RWPE2 (cell line): ENCODE measurements at regions not wholly inside any gene's neighbourhood (a gene's known extent, or its start where the extent isn't known, plus 50 kb on each side); places are given as distances from the start of the nearest gene placed in this dataset.

Source experiments
- ATAC-seq: fragments of 200-7000 bp; cut with Tn5 transposase; 3 replicates; pipeline ENCODE4 v1.9.1; 2021; ENCODE audit warnings: low read depth
- DNase-seq: peaks from one replicate; pipeline ENCODE4 v3.0.0-alpha.2; 2020; ENCODE audit warnings: low spot score
- H3K27ac ChIP-seq: fragments of 450-650 bp; 2 replicates; pipeline ENCODE4 v1.5.1; 2017; ENCODE audit warnings: mild to moderate bottlenecking; ENCODE audit not compliant: poor library complexity, severe bottlenecking
- H3K27me3 ChIP-seq: fragments of 250-450 bp; sonication (Bioruptor Pico); 2 replicates; pipeline ENCODE4 v1.5.1; 2021; ENCODE audit warnings: mild to moderate bottlenecking, moderate library complexity; ENCODE audit not compliant: insufficient read depth, poor library complexity, severe bottlenecking
- H3K36me3 ChIP-seq: fragments of 250-450 bp; sonication (Bioruptor Pico); 2 replicates; pipeline ENCODE4 v1.5.1; 2020; ENCODE audit warnings: low read depth, mild to moderate bottlenecking, moderate library complexity
- H3K4me1 ChIP-seq: fragments of 250-450 bp; sonication (Bioruptor Pico); 2 replicates; pipeline ENCODE4 v1.5.1; 2021; ENCODE audit warnings: mild to moderate bottlenecking, moderate library complexity; ENCODE audit not compliant: insufficient read depth, poor library complexity, severe bottlenecking
- H3K4me3 ChIP-seq: fragments of 250-450 bp; sonication (Bioruptor Pico); 2 replicates; pipeline ENCODE4 v1.5.1; 2021; ENCODE audit warnings: mild to moderate bottlenecking, moderate library complexity; ENCODE audit not compliant: severe bottlenecking
- H3K9me3 ChIP-seq: fragments of 250-450 bp; sonication (Bioruptor Pico); 2 replicates; pipeline ENCODE4 v1.5.1; 2021; ENCODE audit warnings: mild to moderate bottlenecking, moderate library complexity; ENCODE audit not compliant: severe bottlenecking
- CTCF ChIP-seq: fragments of 450-650 bp; IDR thresholded peaks from one replicate; pipeline ENCODE4 v1.5.1; 2017; ENCODE audit warnings: mild to moderate bottlenecking, moderate library complexity; ENCODE audit not compliant: poor library complexity, severe bottlenecking

- ATAC-seq (no peak), DNase-seq (no peak)
- no peaks in the 10 kb centered on the region for H3K27me3 ChIP-seq
- no peaks in the 10 kb centered on the region for H3K4me1 ChIP-seq
- TF ChIP-seq CTCF: no peak
- no peak overlapping the region for H3K4me3 ChIP-seq
- no peaks in the 10 kb centered on the region for H3K9me3 ChIP-seq
- no peaks in the 10 kb centered on the region for H3K36me3 ChIP-seq
- no peak overlapping the region for H3K27ac ChIP-seq
Observed at GRCh38 chr7:145265180-145265579, 429.3 kb upstream of the TPK1 start.

GRCh38 chr7:145263886-145264285 is 428.0 kb upstream of the TPK1 start:
- H3K27me3 ChIP-seq: no peaks in the 10 kb centered on the region
- DNase-seq (no peak), ATAC-seq (no peak)
- no peaks in the 10 kb centered on the region for H3K36me3 ChIP-seq
- H3K27ac ChIP-seq: no peak overlapping the region
- no peak overlapping the region for H3K4me3 ChIP-seq
- TF ChIP-seq CTCF: no peak
- no peaks in the 10 kb centered on the region for H3K9me3 ChIP-seq
- no peaks in the 10 kb centered on the region for H3K4me1 ChIP-seq

GRCh38 chr7:145252031-145252430 is 416.2 kb upstream of the TPK1 start:
- H3K4me3 ChIP-seq: no peak overlapping the region
- ATAC-seq: no peak
- H3K27ac ChIP-seq: no peak overlapping the region
- H3K4me1 ChIP-seq: no peaks in the 10 kb centered on the region
- no peaks in the 10 kb centered on the region for H3K36me3 ChIP-seq
- TF ChIP-seq CTCF: no peak
- H3K27me3 ChIP-seq: no peaks in the 10 kb centered on the region
- peaks cover 6% of the 10 kb centered on the region for H3K9me3 ChIP-seq
- DNase-seq: no peak

- Histone ChIP-seq H3K36me3 (no peaks in the 10 kb centered on the region), H3K4me1 (no peaks in the 10 kb centered on the region), H3K27me3 (no peaks in the 10 kb centered on the region), H3K4me3 (no peak overlapping the region), H3K27ac (no peak overlapping the region), H3K9me3 (no peaks in the 10 kb centered on the region)
- ATAC-seq (no peak), DNase-seq (no peak)
- no peak for TF ChIP-seq CTCF
Observed at GRCh38 chr7:145224775-145225174, 388.9 kb upstream of the TPK1 start.

DNA sequence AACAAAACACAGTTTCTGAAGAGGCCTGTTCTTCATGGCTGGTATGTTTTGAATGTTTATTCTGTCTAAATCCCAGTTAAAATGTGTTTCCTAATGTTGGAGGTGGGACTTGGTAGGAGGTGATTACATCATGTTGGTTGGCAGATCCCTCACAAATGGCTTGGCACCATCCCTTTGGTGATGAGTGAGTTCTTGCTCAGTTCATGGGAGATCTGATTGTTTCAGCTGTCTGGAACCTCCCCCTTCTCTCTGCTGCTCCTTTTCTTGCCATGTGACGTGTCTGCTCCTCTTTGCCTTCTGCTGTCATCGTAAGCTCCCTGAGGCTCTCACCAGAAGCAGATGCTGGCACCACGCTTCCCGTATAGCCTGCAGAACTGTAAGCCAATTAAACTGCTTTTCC is 383.6 kb upstream of the TPK1 start:
- no peaks in the 10 kb centered on the region for H3K9me3 ChIP-seq
- H3K27me3 ChIP-seq: no peaks in the 10 kb centered on the region
- no peaks in the 10 kb centered on the region for H3K4me1 ChIP-seq
- no peak for TF ChIP-seq CTCF
- DNase-seq (no peak), ATAC-seq (no peak)
- no peak overlapping the region for H3K27ac ChIP-seq
- H3K36me3 ChIP-seq: no peaks in the 10 kb centered on the region
- no peak overlapping the region for H3K4me3 ChIP-seq
